Coronary artery (tissue), 2 donors: ENCODE measurements at regions not wholly inside any gene's neighbourhood (a gene's known extent, or its start where the extent isn't known, plus 50 kb on each side); places are given as distances from the start of the nearest gene placed in this dataset.
"Not testable (repeated sequence)": the region's sequence is repeated elsewhere in the genome, so short reads cannot be mapped to it uniquely, and the experiment has no call there.

Source experiments
- DNase-seq: peaks from one replicate; pipeline ENCODE4 v3.0.0-alpha.2; 2017; ENCODE audit warnings: low spot score
- H3K27ac ChIP-seq, 2 donors: fragments of 200-600 bp; sonication (generic); one replicate each; pipeline ENCODE4 v1.5.1; 2016 to 2019
- H3K4me3 ChIP-seq: fragments of 200-600 bp; sonication (generic); 2 replicates; pipeline ENCODE4 v1.5.1; 2016; ENCODE audit warnings: mild to moderate bottlenecking, moderate library complexity
- TF ChIP-seq, protein P1 (sequence below): fragments of 200-600 bp; sonication (generic); IDR thresholded peaks from one replicate; pipeline ENCODE4 v1.5.1; 2019; ENCODE audit warnings: antibody characterized with exemption

DNA sequence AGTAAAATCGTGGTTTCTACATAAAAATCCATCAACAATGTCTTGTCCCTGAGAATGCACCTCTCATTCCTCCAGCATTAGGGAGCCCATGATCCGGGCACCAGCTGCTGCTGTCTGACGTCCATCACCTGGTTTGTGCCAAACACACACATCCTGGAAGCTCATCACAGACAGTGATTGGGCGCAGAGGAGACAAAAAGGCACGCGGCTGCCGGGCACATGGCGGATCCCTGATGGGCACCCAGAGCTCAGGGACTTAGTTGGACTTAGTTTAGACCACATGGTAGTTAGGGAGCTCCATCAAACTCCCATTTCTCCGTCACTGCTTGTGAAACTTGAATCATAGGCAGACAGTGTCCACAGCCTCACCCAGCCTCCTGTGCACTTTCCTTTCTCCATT, 1059.3 kb downstream of the TMEM121 start:
- no peak for DNase-seq
- TF ChIP-seq, protein P1, sequence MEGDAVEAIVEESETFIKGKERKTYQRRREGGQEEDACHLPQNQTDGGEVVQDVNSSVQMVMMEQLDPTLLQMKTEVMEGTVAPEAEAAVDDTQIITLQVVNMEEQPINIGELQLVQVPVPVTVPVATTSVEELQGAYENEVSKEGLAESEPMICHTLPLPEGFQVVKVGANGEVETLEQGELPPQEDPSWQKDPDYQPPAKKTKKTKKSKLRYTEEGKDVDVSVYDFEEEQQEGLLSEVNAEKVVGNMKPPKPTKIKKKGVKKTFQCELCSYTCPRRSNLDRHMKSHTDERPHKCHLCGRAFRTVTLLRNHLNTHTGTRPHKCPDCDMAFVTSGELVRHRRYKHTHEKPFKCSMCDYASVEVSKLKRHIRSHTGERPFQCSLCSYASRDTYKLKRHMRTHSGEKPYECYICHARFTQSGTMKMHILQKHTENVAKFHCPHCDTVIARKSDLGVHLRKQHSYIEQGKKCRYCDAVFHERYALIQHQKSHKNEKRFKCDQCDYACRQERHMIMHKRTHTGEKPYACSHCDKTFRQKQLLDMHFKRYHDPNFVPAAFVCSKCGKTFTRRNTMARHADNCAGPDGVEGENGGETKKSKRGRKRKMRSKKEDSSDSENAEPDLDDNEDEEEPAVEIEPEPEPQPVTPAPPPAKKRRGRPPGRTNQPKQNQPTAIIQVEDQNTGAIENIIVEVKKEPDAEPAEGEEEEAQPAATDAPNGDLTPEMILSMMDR: no peak
- H3K27ac ChIP-seq: no peak overlapping the region
- H3K4me3 ChIP-seq: no peak overlapping the region

DNA sequence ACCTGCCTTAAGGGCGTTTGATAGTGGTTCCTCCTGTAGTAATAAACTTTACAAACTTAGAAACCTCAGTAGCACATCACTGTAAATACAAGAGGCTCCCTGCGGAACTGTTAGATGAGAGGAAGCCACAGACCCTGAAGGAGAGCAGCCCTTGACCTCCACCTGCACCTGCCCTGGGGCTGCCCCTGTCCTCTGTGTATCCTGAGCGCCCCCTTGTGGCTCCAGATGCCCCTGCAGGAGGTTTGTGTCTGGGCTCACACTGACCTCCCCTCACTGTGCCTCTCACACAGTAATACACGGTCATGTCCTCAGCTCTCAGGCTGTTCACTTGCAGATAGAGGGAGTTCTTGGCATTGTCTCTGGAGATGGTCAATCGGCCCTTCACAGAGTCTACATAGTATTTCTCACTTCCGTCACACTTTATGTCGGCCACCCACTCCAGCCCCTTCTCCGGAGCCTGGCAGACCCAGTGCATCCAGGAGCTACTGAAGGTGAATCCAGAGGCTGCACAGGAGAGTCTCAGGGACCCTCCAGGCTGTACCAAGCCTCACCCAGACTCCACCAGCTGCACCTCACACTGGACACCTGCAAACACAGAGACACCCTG, 1059.8 kb downstream of the TMEM121 start:
- TF ChIP-seq, protein P1: no peak
- Histone ChIP-seq H3K27ac (no peak overlapping the region), H3K4me3 (no peak overlapping the region)
- DNase-seq: no peak

DNA sequence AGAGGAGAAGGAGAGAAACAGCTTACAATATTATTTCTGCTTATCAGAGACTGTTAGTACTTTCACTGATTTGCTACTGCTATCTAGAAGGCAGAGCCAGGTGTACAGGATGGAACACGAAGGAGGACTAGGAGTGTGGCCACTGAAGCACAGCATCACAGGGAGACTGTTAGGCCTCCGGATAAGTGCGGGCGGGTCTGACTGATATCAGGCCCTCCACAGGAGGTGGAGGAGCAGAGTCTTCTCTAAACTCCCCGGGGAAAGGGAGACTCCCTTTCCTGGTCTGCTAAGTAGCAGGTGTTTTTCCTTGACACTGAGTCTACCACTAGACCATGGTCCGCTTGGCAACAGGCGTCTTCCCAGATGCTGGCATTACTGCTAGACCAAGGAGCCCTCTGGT, 1065.2 kb downstream of the TMEM121 start:
- not testable (repeated sequence) for H3K27ac ChIP-seq, H3K4me3 ChIP-seq, DNase-seq

DNA sequence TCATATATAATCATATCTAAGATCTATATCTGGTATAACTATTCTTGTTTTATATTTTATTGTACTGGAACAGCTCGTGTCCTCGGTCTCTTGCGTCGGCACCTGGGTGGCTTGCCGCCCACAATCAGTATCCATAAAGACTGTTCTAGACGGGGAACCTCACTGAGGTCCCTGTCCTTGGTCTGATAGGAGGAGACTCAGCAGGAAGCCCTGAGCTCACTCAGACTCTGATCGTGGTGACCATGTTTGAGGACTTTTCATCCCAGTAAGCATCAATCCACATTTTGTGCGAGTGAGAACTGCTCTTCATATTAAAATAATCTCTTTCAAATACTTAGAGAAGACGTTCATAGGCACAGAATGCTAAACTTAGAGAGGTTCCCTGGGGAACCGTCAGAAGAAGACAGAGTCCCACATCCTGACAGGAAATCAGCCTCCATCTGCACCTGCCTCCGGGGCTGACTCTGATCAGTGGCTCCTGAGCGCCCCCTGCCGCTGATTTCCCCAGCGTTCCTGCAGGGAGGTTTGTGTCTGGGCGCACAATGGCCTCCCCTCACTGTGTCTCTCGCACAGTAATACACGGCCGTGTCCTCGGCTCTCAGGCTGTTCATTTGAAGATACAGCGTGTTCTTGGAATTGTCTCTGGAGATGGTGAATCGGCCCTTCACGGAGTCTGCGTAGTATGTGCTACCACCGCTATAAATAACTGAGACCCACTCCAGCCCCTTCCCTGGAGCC, 1065.9 kb downstream of the TMEM121 start:
- DNase-seq, H3K4me3 ChIP-seq, H3K27ac ChIP-seq: not testable (repeated sequence)

DNA sequence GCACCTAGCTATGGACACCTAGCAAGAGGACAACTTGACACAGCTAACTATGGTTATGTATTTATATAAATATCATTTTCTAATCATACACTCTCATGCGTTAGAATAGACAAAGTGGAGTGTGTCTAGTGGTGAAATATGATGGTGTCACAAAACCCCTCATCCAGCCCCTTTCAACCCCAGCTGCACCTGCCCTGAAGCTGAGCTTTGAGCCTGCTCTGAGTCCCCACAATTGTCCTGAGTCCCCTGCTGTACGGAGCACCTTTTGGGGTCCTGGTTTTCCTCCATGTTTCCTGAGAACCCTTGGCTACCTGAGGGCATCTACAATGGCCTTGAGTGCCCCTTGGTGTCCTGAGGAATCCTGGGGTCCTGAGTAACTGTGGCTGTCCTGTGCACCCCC, 1072.8 kb downstream of the TMEM121 start:
- Histone ChIP-seq H3K4me3 (no peak overlapping the region), H3K27ac (no peak overlapping the region)
- DNase-seq: no peak
- TF ChIP-seq, protein P1: no peak

DNA sequence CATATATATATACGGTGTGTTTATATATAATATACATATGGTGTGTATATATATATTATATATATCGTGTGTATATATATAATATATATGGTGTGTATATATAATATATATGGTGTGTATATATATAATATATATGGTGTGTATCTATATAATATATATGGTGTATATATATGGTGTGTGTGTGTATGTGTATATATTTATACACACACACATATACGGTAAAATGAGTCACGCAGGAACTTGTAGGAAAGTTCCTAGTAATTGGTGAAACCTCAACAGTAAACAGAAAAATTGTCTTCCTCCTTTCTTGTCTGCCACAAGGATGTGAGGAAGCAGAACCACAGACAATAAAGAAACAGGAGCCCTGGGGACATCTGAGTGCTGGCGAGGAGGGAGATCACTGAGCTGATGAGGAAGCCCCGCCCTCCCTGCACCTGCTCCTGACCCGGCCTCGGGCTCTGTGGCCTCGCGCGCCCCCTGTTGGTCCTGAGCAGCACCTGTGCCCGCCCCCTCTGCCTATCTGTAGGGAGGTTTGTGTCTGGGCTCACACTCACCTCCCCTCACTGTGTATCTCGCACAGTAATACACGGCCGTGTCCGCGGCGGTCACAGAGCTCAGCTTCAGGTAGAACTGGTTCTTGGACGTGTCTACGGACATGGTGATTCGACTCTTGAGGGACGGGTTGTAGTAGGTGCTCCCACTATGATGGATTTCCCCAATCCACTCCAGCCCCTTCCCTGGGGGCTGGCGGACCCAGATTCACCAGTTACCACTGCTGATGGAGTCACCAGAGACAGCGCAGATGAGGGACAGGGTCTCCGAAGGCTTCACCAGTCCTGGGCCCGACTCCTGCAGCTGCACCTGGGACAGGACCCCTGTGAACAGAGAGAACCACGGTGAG, 1079.4 kb downstream of the TMEM121 start:
- DNase-seq: no peak
- TF ChIP-seq, protein P1: no peak
- Histone ChIP-seq H3K4me3 (no peak overlapping the region), H3K27ac (no peak overlapping the region)

DNA sequence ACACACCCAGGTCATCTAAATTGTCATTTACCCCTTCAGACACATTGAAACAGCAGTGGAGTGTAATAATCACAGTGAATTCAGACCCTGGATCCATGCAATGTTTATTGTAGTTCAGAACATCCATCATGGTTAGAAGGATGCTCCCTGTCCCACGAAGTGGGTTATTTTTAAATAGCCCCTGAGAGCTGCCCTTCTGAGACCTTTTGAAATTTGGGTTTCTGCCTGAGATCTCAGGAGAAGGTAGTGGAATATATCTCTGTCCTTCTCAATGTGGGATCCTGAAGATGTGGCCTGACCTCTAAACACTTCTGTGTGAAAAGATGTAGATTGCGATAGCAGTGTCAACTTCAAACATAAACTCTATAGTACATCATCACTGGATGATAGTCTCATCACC, 1080.6 kb downstream of the TMEM121 start:
- DNase-seq: no peak
- TF ChIP-seq, protein P1: no peak
- no peak overlapping the region for H3K4me3 ChIP-seq
- H3K27ac ChIP-seq: no peak overlapping the region
